ENCODE measurements at regions not wholly inside any gene's neighbourhood (a gene's known extent, or its start where the extent isn't known, plus 50 kb on each side); places are given as distances from the start of the nearest gene placed in this dataset.

DNA sequence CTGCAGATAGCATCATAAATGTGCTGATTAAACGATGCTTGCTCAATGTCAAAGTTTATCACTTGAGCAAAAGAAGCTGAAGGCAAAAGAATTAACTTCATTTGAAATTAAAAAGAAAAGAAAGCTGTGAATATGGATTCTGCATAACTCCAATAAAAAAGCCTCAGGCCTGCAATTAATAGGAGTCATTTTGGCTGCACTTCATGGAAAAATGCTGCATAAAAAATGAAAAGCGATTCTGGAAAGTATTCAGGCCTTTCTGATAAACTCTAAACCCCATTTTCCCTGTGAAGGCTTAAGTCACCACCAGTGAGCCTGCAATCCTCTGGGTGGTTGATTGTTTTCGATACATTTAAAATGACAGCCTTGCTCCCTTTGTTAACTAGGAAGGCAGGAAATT lies 1793.4 kb downstream of the SUCLG1 start:
- TF ChIP-seq, protein P1, sequence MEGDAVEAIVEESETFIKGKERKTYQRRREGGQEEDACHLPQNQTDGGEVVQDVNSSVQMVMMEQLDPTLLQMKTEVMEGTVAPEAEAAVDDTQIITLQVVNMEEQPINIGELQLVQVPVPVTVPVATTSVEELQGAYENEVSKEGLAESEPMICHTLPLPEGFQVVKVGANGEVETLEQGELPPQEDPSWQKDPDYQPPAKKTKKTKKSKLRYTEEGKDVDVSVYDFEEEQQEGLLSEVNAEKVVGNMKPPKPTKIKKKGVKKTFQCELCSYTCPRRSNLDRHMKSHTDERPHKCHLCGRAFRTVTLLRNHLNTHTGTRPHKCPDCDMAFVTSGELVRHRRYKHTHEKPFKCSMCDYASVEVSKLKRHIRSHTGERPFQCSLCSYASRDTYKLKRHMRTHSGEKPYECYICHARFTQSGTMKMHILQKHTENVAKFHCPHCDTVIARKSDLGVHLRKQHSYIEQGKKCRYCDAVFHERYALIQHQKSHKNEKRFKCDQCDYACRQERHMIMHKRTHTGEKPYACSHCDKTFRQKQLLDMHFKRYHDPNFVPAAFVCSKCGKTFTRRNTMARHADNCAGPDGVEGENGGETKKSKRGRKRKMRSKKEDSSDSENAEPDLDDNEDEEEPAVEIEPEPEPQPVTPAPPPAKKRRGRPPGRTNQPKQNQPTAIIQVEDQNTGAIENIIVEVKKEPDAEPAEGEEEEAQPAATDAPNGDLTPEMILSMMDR (IDR thresholded peaks at IDR 0.05), result no peak
- TF ChIP-seq POLR2AphosphoS5 (IDR thresholded peaks at IDR 0.05) (no peak), POLR2A (IDR thresholded peaks at IDR 0.05) (no peak), EP300 (IDR thresholded peaks at IDR 0.05) (no peak)

Measured in upper lobe of left lung (tissue), 4 donors.